Natural killer cell (primary cell): ENCODE measurements at regions not wholly inside any gene's neighbourhood (a gene's known extent, or its start where the extent isn't known, plus 50 kb on each side); places are given as distances from the start of the nearest gene placed in this dataset.

Experiments used
- ATAC-seq, 3 donors: fragments of 150-1000 bp in 2 of 3; fragments of 200-7000 bp in 1 of 3; cut with Tn5 transposase; 1 replicate in 1 of 3; 2 replicates in 2 of 3; pipeline ENCODE4 v1.10.0; 2021; ENCODE audit warnings: mild to moderate bottlenecking in 2 of 3, moderate library complexity in 2 of 3
- DNase-seq, 2 donors: peaks; one replicate each; pipeline versions ENCODE4 v3.0.0 to v3.0.0-alpha.2; 2013 to 2021; ENCODE audit warnings: mixed read lengths in 1 of 2
- H3K27ac ChIP-seq: one replicate; pipeline ENCODE4 v1.5.1; 2013; ENCODE audit warnings: mild to moderate bottlenecking, low read length
- H3K27me3 ChIP-seq: one replicate; pipeline ENCODE4 v1.6.1; 2013; ENCODE audit warnings: low read length; ENCODE audit not compliant: control insufficient read depth, insufficient read depth
- H3K36me3 ChIP-seq: one replicate; pipeline ENCODE4 v1.6.1; 2013; ENCODE audit warnings: low read length; ENCODE audit not compliant: control insufficient read depth, insufficient read depth
- H3K4me1 ChIP-seq: one replicate; pipeline ENCODE4 v1.6.1; 2013; ENCODE audit warnings: low read length; ENCODE audit not compliant: control insufficient read depth, insufficient read depth
- H3K4me3 ChIP-seq: one replicate; pipeline ENCODE4 v1.5.1; 2013; ENCODE audit warnings: low read length
- H3K9me3 ChIP-seq: one replicate; pipeline ENCODE4 v1.6.1; 2013; ENCODE audit warnings: low read length; ENCODE audit not compliant: control insufficient read depth, insufficient read depth
- H3K27ac Mint-ChIP-seq, 2 donors: one replicate each; pipeline ENCODE4 v1.8.0; 2022; ENCODE audit warnings: mild to moderate bottlenecking in 2 of 2, mixed read lengths in 2 of 2, moderate library complexity in 1 of 2
- H3K27me3 Mint-ChIP-seq, 2 donors: one replicate each; pipeline ENCODE4 v1.8.0; 2022; ENCODE audit warnings: low read depth in 2 of 2, mixed read lengths in 2 of 2
- H3K36me3 Mint-ChIP-seq: one replicate; pipeline ENCODE4 v1.8.0; 2022; ENCODE audit warnings: mixed read lengths
- H3K4me1 Mint-ChIP-seq, 2 donors: one replicate each; pipeline ENCODE4 v1.8.0; 2022; ENCODE audit warnings: mixed read lengths in 2 of 2
- H3K4me3 Mint-ChIP-seq: one replicate; pipeline ENCODE4 v1.8.0; 2022; ENCODE audit warnings: mild to moderate bottlenecking, moderate library complexity, mixed read lengths
- H3K9me3 Mint-ChIP-seq, 2 donors: one replicate each; pipeline ENCODE4 v1.8.0; 2022; ENCODE audit warnings: mixed read lengths in 2 of 2
- WGBS: methylation state at CpG from one replicate; pipeline ENCODE4 v1.1.7; 2013; ENCODE audit warnings: missing lambda C conversion rate; ENCODE audit not compliant: insufficient coverage; 5-methylcytosine and 5-hydroxymethylcytosine counted together
- intact Hi-C: fragments of 100-400 bp; cut with micrococcal nuclease; formaldehyde crosslinking; loops from one replicate; pipeline ENCODE4 v1.14.2; 2022
- TF ChIP-seq, protein P1 (sequence below): fragments of 200-600 bp; IDR thresholded peaks from one replicate; pipeline ENCODE4 v1.8.0; 2022; ENCODE audit warnings: antibody characterized with exemption

GRCh38 chr2:89767572-89768435 lies 1076.3 kb downstream of the RPIA start:
- TF ChIP-seq, protein P1, sequence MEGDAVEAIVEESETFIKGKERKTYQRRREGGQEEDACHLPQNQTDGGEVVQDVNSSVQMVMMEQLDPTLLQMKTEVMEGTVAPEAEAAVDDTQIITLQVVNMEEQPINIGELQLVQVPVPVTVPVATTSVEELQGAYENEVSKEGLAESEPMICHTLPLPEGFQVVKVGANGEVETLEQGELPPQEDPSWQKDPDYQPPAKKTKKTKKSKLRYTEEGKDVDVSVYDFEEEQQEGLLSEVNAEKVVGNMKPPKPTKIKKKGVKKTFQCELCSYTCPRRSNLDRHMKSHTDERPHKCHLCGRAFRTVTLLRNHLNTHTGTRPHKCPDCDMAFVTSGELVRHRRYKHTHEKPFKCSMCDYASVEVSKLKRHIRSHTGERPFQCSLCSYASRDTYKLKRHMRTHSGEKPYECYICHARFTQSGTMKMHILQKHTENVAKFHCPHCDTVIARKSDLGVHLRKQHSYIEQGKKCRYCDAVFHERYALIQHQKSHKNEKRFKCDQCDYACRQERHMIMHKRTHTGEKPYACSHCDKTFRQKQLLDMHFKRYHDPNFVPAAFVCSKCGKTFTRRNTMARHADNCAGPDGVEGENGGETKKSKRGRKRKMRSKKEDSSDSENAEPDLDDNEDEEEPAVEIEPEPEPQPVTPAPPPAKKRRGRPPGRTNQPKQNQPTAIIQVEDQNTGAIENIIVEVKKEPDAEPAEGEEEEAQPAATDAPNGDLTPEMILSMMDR, result no peak
- Histone ChIP-seq H3K36me3 (no peaks in the 10 kb centered on the region), H3K27ac (no peak overlapping the region), H3K27me3 (peaks cover 27% of the 10 kb centered on the region), H3K4me1 (peaks cover 18% of the 10 kb centered on the region), H3K4me3 (no peak overlapping the region), H3K9me3 (peaks cover 14% of the 10 kb centered on the region)
- peaks cover 40 to 59% of the 10 kb centered on the region in 2 donors for H3K27me3 Mint-ChIP-seq
- peak overlapping the region; percentile 68 for H3K4me3 Mint-ChIP-seq
- H3K9me3 Mint-ChIP-seq, result peaks cover 7 to 8% of the 10 kb centered on the region in 2 donors
- no peak overlapping the region for H3K27ac Mint-ChIP-seq
- DNase-seq (peak in 1 of 2 donors; percentile 14), ATAC-seq (peak in 1 of 3 donors; percentile 42)
- peaks cover 7% of the 10 kb centered on the region for H3K36me3 Mint-ChIP-seq
- WGBS, result 12% methylated on average over 60 of the region's 60 CpGs
- intact Hi-C loops, result no loop called here
- H3K4me1 Mint-ChIP-seq, result peaks cover 7 to 13% of the 10 kb centered on the region in 2 donors

- TF ChIP-seq, protein P1, result no peak
- Mint-ChIP-seq H3K4me3 (no peak overlapping the region), H3K27me3 (peaks cover 6 to 26% of the 10 kb centered on the region in 2 donors), H3K4me1 (no peaks in the 10 kb centered on the region), H3K9me3 (peaks cover 49 to 65% of the 10 kb centered on the region in 2 donors), H3K27ac (no peak overlapping the region), H3K36me3 (peaks cover 58% of the 10 kb centered on the region)
- 87% methylated on average over 15 of the region's 15 CpGs for WGBS
- Histone ChIP-seq H3K27ac (no peak overlapping the region), H3K4me1 (no peaks in the 10 kb centered on the region), H3K4me3 (no peak overlapping the region), H3K27me3 (no peaks in the 10 kb centered on the region), H3K36me3 (no peaks in the 10 kb centered on the region), H3K9me3 (peaks cover 4% of the 10 kb centered on the region)
- ATAC-seq, result no peak
- intact Hi-C loops, result no loop called here
- no peak for DNase-seq
These were observed 1084.4 kb downstream of the RPIA start for GRCh38 chr2:89775885-89776284.

DNA sequence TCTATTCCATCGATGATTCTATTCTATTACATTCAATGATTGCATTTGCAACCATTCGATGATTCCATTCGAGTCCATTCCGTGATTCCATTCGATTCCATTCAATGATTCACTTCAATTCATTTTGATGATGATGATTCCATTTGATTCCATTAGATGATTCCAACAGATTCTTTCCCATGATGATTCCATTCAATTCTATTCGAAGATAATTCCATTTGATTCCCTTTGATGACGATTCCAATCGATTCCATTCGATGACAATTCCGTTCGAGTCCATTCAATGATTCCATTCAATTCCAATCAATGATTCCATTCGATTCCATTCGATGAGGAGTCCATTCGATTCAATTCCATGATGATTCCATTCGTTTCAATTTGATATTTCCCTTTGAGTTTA lies 1088.8 kb downstream of the RPIA start:
- Histone ChIP-seq H3K4me3 (no peak overlapping the region), H3K4me1 (no peaks in the 10 kb centered on the region), H3K9me3 (peaks cover 4% of the 10 kb centered on the region), H3K27ac (no peak overlapping the region), H3K27me3 (no peaks in the 10 kb centered on the region), H3K36me3 (no peaks in the 10 kb centered on the region)
- no peaks in the 10 kb centered on the region for H3K4me1 Mint-ChIP-seq
- intact Hi-C loops, result no loop called here
- peaks cover 59 to 68% of the 10 kb centered on the region in 2 donors for H3K9me3 Mint-ChIP-seq
- DNase-seq (no peak), ATAC-seq (no peak)
- 84% methylated on average over 15 of the region's 15 CpGs for WGBS
- no peaks in the 10 kb centered on the region for H3K27me3 Mint-ChIP-seq
- H3K27ac Mint-ChIP-seq, result no peak overlapping the region
- TF ChIP-seq, protein P1, result no peak
- H3K4me3 Mint-ChIP-seq, result no peak overlapping the region
- H3K36me3 Mint-ChIP-seq, result peaks cover 66% of the 10 kb centered on the region
